ENCODE measurements at regions not wholly inside any gene's neighbourhood (a gene's known extent, or its start where the extent isn't known, plus 50 kb on each side); places are given as distances from the start of the nearest gene placed in this dataset.
"Not testable (repeated sequence)": the region's sequence is repeated elsewhere in the genome, so short reads cannot be mapped to it uniquely, and the experiment has no call there.

- no peak for DNase-seq
These were observed 115.8 kb upstream of the GMDS start for GRCh38 chr6:2361195-2361594.

- DNase-seq = no peak
These were observed 115.3 kb upstream of the GMDS start for GRCh38 chr6:2360716-2361115.

- no peak for DNase-seq
These were observed 114.7 kb upstream of the GMDS start for GRCh38 chr6:2360126-2360525.

- peak; percentile 37 for DNase-seq
These were observed 109.7 kb upstream of the GMDS start for GRCh38 chr6:2355150-2355549.

- DNase-seq = no peak
These were observed 108.7 kb upstream of the GMDS start for GRCh38 chr6:2354138-2354491.

GRCh38 chr6:2353412-2354137 lies 108.2 kb upstream of the GMDS start:
- peak; percentile 85 for DNase-seq

GRCh38 chr6:2351807-2352431 lies 106.5 kb upstream of the GMDS start:
- DNase-seq = no peak

GRCh38 chr6:2351090-2351489 lies 105.7 kb upstream of the GMDS start:
- no peak for DNase-seq

GRCh38 chr6:2346078-2346477 lies 100.7 kb upstream of the GMDS start:
- DNase-seq = no peak

GRCh38 chr6:2344319-2344905 lies 99.0 kb upstream of the GMDS start:
- no peak for DNase-seq

- DNase-seq = no peak
These were observed 82.2 kb upstream of the GMDS start for GRCh38 chr6:2327591-2327990.

GRCh38 chr6:2324166-2324953 lies 79.0 kb upstream of the GMDS start:
- DNase-seq = no peak

GRCh38 chr6:2317498-2317897 lies 72.1 kb upstream of the GMDS start:
- DNase-seq = not testable (repeated sequence)

GRCh38 chr6:2314641-2315040 lies 69.2 kb upstream of the GMDS start:
- DNase-seq = no peak

- DNase-seq = no peak
These were observed 64.6 kb upstream of the GMDS start for GRCh38 chr6:2310042-2310441.

GRCh38 chr6:2309122-2309521 lies 63.7 kb upstream of the GMDS start:
- DNase-seq = no peak

GRCh38 chr6:2307799-2308198 lies 62.4 kb upstream of the GMDS start:
- no peak for DNase-seq

GRCh38 chr6:2305951-2306350 lies 60.5 kb upstream of the GMDS start:
- no peak for DNase-seq

- DNase-seq = not testable (repeated sequence)
These were observed 57.1 kb upstream of the GMDS start for GRCh38 chr6:2302482-2302881.

GRCh38 chr6:2296781-2297180 lies 51.4 kb upstream of the GMDS start:
- no peak for DNase-seq

Data from right hindlimb (tissue), 1 donor.